ENCODE measurements at regions not wholly inside any gene's neighbourhood (a gene's known extent, or its start where the extent isn't known, plus 50 kb on each side); places are given as distances from the start of the nearest gene placed in this dataset.
A peak's percentile ranks its signal among the peaks of the same experiment; 100 is the strongest.

GRCh38 chr22:27264184-27264583 lies 537.4 kb downstream of the MN1 start:
- DNase-seq: no peak

- DNase-seq: no peak
Observed at GRCh38 chr22:27267145-27267544, 534.4 kb downstream of the MN1 start.

GRCh38 chr22:27269751-27270543 lies 531.6 kb downstream of the MN1 start:
- no peak for DNase-seq

- DNase-seq: no peak
Observed at GRCh38 chr22:27270818-27271510, 530.6 kb downstream of the MN1 start.

GRCh38 chr22:27273436-27273835 lies 528.1 kb downstream of the MN1 start:
- DNase-seq: peak; percentile 64

- DNase-seq: no peak
Observed at GRCh38 chr22:27273853-27274252, 527.7 kb downstream of the MN1 start.

- no peak for DNase-seq
Observed at GRCh38 chr22:27274770-27275449, 526.6 kb downstream of the MN1 start.

GRCh38 chr22:27278946-27279345 lies 522.6 kb downstream of the MN1 start:
- DNase-seq: no peak

- DNase-seq: no peak
Observed at GRCh38 chr22:27283240-27283639, 518.3 kb downstream of the MN1 start.

GRCh38 chr22:27283714-27284113 lies 517.8 kb downstream of the MN1 start:
- DNase-seq: no peak

- DNase-seq: no peak
Observed at GRCh38 chr22:27284324-27284723, 517.2 kb downstream of the MN1 start.

- no peak for DNase-seq
Observed at GRCh38 chr22:27286711-27287110, 514.8 kb downstream of the MN1 start.

GRCh38 chr22:27292542-27293299 lies 508.8 kb downstream of the MN1 start:
- no peak for DNase-seq

GRCh38 chr22:27293721-27294445 lies 507.7 kb downstream of the MN1 start:
- DNase-seq: no peak

- no peak for DNase-seq
Observed at GRCh38 chr22:27295040-27295439, 506.5 kb downstream of the MN1 start.

- DNase-seq: no peak
Observed at GRCh38 chr22:27295605-27296004, 506.0 kb downstream of the MN1 start.

GRCh38 chr22:27296091-27296675 lies 505.4 kb downstream of the MN1 start:
- DNase-seq: no peak

- DNase-seq: no peak
Observed at GRCh38 chr22:27297125-27297524, 504.4 kb downstream of the MN1 start.

- DNase-seq: peak; percentile 32
Observed at GRCh38 chr22:27298332-27298731, 503.2 kb downstream of the MN1 start.

GRCh38 chr22:27298742-27299141 lies 502.8 kb downstream of the MN1 start:
- no peak for DNase-seq

- peak; percentile 85 for DNase-seq
Observed at GRCh38 chr22:27299181-27300085, 502.1 kb downstream of the MN1 start.

Data from eye (tissue), 1 donor.